Heart right ventricle (tissue), 16 donors: ENCODE measurements at regions not wholly inside any gene's neighbourhood (a gene's known extent, or its start where the extent isn't known, plus 50 kb on each side); places are given as distances from the start of the nearest gene placed in this dataset.

Source experiments
- ATAC-seq, 8 donors: fragments of 200-7000 bp; cut with Tn5 transposase; one replicate each; pipeline ENCODE4 v1.9.1; 2020; ENCODE audit warnings: mild to moderate bottlenecking in 8 of 8, moderate library complexity in 8 of 8, moderate number of reproducible peaks in 1 of 8
- DNase-seq, 2 donors: peaks; one replicate each; pipeline ENCODE4 v3.0.0-alpha.2; 2020
- H3K27ac ChIP-seq, 10 donors: fragments of 200-600 bp; sonication (generic) in 2 of 10; one replicate each; pipeline versions ENCODE4 v1.5.0 to v1.8.0; 2020 to 2022; ENCODE audit warnings: mild to moderate bottlenecking in 3 of 10
- H3K27me3 ChIP-seq, 7 donors: fragments of 200-600 bp; one replicate each; pipeline ENCODE4 v1.8.0; 2021 to 2022; ENCODE audit warnings: mild to moderate bottlenecking in 2 of 7
- H3K36me3 ChIP-seq, 9 donors: fragments of 200-600 bp; sonication (generic) in 1 of 9; one replicate each; pipeline versions ENCODE4 v1.5.0 to v1.8.0; 2020 to 2022; ENCODE audit warnings: mild to moderate bottlenecking in 2 of 9
- H3K4me1 ChIP-seq, 9 donors: fragments of 200-600 bp; sonication (generic) in 1 of 9; one replicate each; pipeline versions ENCODE4 v1.5.0 to v1.8.0; 2020 to 2022; ENCODE audit warnings: mild to moderate bottlenecking in 4 of 9
- H3K4me3 ChIP-seq, 10 donors: fragments of 200-600 bp; sonication (generic) in 2 of 10; one replicate each; pipeline versions ENCODE4 v1.5.0 to v1.8.0; 2020 to 2022; ENCODE audit warnings: mild to moderate bottlenecking in 7 of 10, moderate library complexity in 2 of 10
- H3K9me3 ChIP-seq, 11 donors: fragments of 200-600 bp in 10 of 11; sonication (generic) in 2 of 11; one replicate each; pipeline versions ENCODE4 v1.5.0 to v1.8.0; 2013 to 2022; ENCODE audit warnings: mild to moderate bottlenecking in 2 of 11, control low read depth in 1 of 11, moderate library complexity in 1 of 11
- CTCF ChIP-seq, 9 donors: fragments of 200-600 bp; sonication (generic) in 2 of 9; IDR thresholded peaks; one replicate each; pipeline versions ENCODE4 v1.5.0 to v1.8.0; 2021 to 2022; ENCODE audit warnings: antibody characterized with exemption in 9 of 9, mild to moderate bottlenecking in 5 of 9, moderate library complexity in 1 of 9
- WGBS, 2 donors: extraction: QIAGEN DNeasy Blood & Tissue Kit; methylation state at CpG; one replicate each; pipeline ENCODE4 v1.1.7; 2013; ENCODE audit warnings: inconsistent platforms in 1 of 2; 5-methylcytosine and 5-hydroxymethylcytosine counted together
- intact Hi-C, 10 donors: fragments of 100-400 bp; cut with DNase I; formaldehyde crosslinking; loops; one replicate each; pipeline versions ENCODE4 v1.11.1 to v1.14.2; 2022
- donor health status: Arrhythmogenic right ventricular cardiomyopathy.
- donor health status: ischemic (EF 13 %, LVEDD 7.1; RV severe dilation, severe dysfunction).
- donor health status: healthy with polysubstance abuse.
- donor health status: DM: no; HTN: yes; CAD: no.
- donor health status: DM: no; HTN: no; CAD: no.
- donor health status: ischemic (EF 25% LVEDD 6.9; RV normal size, moderate dysfunction).
- donor health status: ischemic (EF 25% LVEDD 5.7; RV mildly dilated, moderate dysfunction).
- donor health status: healthy.
- donor health status: DM: yes; HTN: yes; CAD: no.
- donor health status: Ischemic cardiomyopathy.
- donor health status: ischemic (EF 35%, LVEDD 5.7; RV mildly dilated, moderate dysfunction).
- donor health status: nonischemic (EF 11% LVEDD 7.7; RV severe dilation, severe dysfunction).
- donor health status: DM: yes; HTN: yes; CAD: no.
- donor health status: PGD.
- donor health status: ischemic (EF 29% LVEDD 5.4; RV normal size, mild dysfunction).
- donor health status: nonischemic (EF 23%, LVEDD 6.1; RV moderate dilation, normal function).

- Histone ChIP-seq H3K27ac (no peak overlapping the region), H3K9me3 (peaks cover 0 to 8% (median 0%) of the 10 kb centered on the region in 11 donors), H3K36me3 (no peaks in the 10 kb centered on the region), H3K4me3 (no peak overlapping the region), H3K4me1 (no peaks in the 10 kb centered on the region), H3K27me3 (peaks cover 0 to 4% (median 0%) of the 10 kb centered on the region in 7 donors)
- intact Hi-C loops: no loop called here
- DNase-seq (no peak), ATAC-seq (no peak)
- TF ChIP-seq CTCF (IDR thresholded peaks at IDR 0.05): no peak
Measured at GRCh38 chr2:105653302-105653701, 91.4 kb upstream of the NCK2 start.

- intact Hi-C loops: no loop called here
- 94 to 95% methylated on average over 13 of the region's 13 CpGs for WGBS, 2 donors
Measured at GRCh38 chr2:105652014-105652796, 92.5 kb upstream of the NCK2 start.

GRCh38 chr2:105649534-105649933, 95.2 kb upstream of the NCK2 start:
- intact Hi-C loops: no loop called here
- H3K36me3 ChIP-seq: no peaks in the 10 kb centered on the region
- peaks cover 0 to 4% (median 0%) of the 10 kb centered on the region in 7 donors for H3K27me3 ChIP-seq
- H3K4me3 ChIP-seq: no peak overlapping the region
- 68 to 96% methylated on average over 2 of the region's 2 CpGs for WGBS, 2 donors
- DNase-seq: no peak
- TF ChIP-seq CTCF (IDR thresholded peaks at IDR 0.05): no peak
- peaks cover 0 to 3% (median 0%) of the 10 kb centered on the region in 9 donors for H3K4me1 ChIP-seq
- H3K9me3 ChIP-seq: peaks cover 0 to 8% (median 0%) of the 10 kb centered on the region in 11 donors
- no peak for ATAC-seq
- no peak overlapping the region for H3K27ac ChIP-seq

More at GRCh38 chr2:105652014-105652796, 92.5 kb upstream of the NCK2 start:
- peaks cover 0 to 4% (median 0%) of the 10 kb centered on the region in 7 donors for H3K27me3 ChIP-seq
- no peak overlapping the region for H3K4me3 ChIP-seq
- H3K27ac ChIP-seq: no peak overlapping the region
- TF ChIP-seq CTCF (IDR thresholded peaks at IDR 0.05): no peak
- ATAC-seq (no peak), DNase-seq (no peak)
- H3K36me3 ChIP-seq: no peaks in the 10 kb centered on the region
- H3K4me1 ChIP-seq: no peaks in the 10 kb centered on the region
- H3K9me3 ChIP-seq: peaks cover 0 to 8% (median 0%) of the 10 kb centered on the region in 11 donors

GRCh38 chr2:105647731-105648130, 97.0 kb upstream of the NCK2 start:
- TF ChIP-seq CTCF (IDR thresholded peaks at IDR 0.05): no peak
- 54 to 59% methylated on average over 4 of the region's 4 CpGs for WGBS, 2 donors
- DNase-seq (no peak), ATAC-seq (no peak)
- no peaks in the 10 kb centered on the region for H3K36me3 ChIP-seq
- peaks cover 0 to 4% (median 0%) of the 10 kb centered on the region in 7 donors for H3K27me3 ChIP-seq
- no peak overlapping the region for H3K27ac ChIP-seq
- intact Hi-C loops: no loop called here
- H3K9me3 ChIP-seq: peaks cover 0 to 8% (median 0%) of the 10 kb centered on the region in 11 donors
- H3K4me3 ChIP-seq: no peak overlapping the region
- peaks cover 0 to 16% (median 0%) of the 10 kb centered on the region in 9 donors for H3K4me1 ChIP-seq
